ENCODE measurements at regions not wholly inside any gene's neighbourhood (a gene's known extent, or its start where the extent isn't known, plus 50 kb on each side); places are given as distances from the start of the nearest gene placed in this dataset.

- no peak overlapping the region for H3K27ac ChIP-seq (ENCODE audit: low read depth in 1 of 2, low read length in 1 of 2)
These were observed 50.5 kb upstream of the PRELP start for GRCh38 chr1:203424861-203425662.

GRCh38 chr1:203425663-203425975 is 50.0 kb upstream of the PRELP start:
- H3K4me1 ChIP-seq (ENCODE audit: control insufficient read depth in 2 of 2, insufficient read depth in 2 of 2, low read length in 2 of 2), result no peaks in the 10 kb centered on the region
- no peak for DNase-seq (ENCODE audit: low read depth in 6 of 9, low spot score in 9 of 9)
- H3K36me3 ChIP-seq (ENCODE audit: control insufficient read depth in 2 of 2, insufficient read depth in 2 of 2, low read length in 1 of 2), result no peaks in the 10 kb centered on the region
- H3K27me3 ChIP-seq (ENCODE audit: control insufficient read depth in 2 of 2, insufficient read depth in 1 of 2, low read length in 1 of 2), result peaks cover 0 to 33% of the 10 kb centered on the region in 2 donors
- no peaks in the 10 kb centered on the region for H3K9me3 ChIP-seq (ENCODE audit: control insufficient read depth in 2 of 2, insufficient read depth in 1 of 2, low read length in 1 of 2)
- H3K4me3 ChIP-seq (ENCODE audit: low read length in 2 of 2), result no peak overlapping the region
- H3K27ac ChIP-seq (ENCODE audit: low read depth in 1 of 2, low read length in 1 of 2), result no peak overlapping the region

More at GRCh38 chr1:203424861-203425662, 50.5 kb upstream of the PRELP start:
- no peaks in the 10 kb centered on the region for H3K36me3 ChIP-seq (ENCODE audit: control insufficient read depth in 2 of 2, insufficient read depth in 2 of 2, low read length in 1 of 2)
- WGBS, result 84% methylated on average over 4 of the region's 4 CpGs
- peaks cover 0 to 31% of the 10 kb centered on the region in 2 donors for H3K27me3 ChIP-seq (ENCODE audit: control insufficient read depth in 2 of 2, insufficient read depth in 1 of 2, low read length in 1 of 2)
- H3K4me3 ChIP-seq (ENCODE audit: low read length in 2 of 2), result no peak overlapping the region
- H3K9me3 ChIP-seq (ENCODE audit: control insufficient read depth in 2 of 2, insufficient read depth in 1 of 2, low read length in 1 of 2), result no peaks in the 10 kb centered on the region
- H3K4me1 ChIP-seq (ENCODE audit: control insufficient read depth in 2 of 2, insufficient read depth in 2 of 2, low read length in 2 of 2), result no peaks in the 10 kb centered on the region
- no peak for DNase-seq (ENCODE audit: low read depth in 6 of 9, low spot score in 9 of 9)
